ENCODE measurements at regions not wholly inside any gene's neighbourhood (a gene's known extent, or its start where the extent isn't known, plus 50 kb on each side); places are given as distances from the start of the nearest gene placed in this dataset.

GRCh38 chr13:106061781-106062180, 473.7 kb downstream of the EFNB2 start:
- 41 to 43% methylated on average over 10 to 11 of the region's 11 CpGs for WGBS, 2 experiments (ENCODE audit: low coverage in 1 of 2, low lambda C conversion rate in 2 of 2, missing lambda C conversion rate in 2 of 2)
- Histone ChIP-seq H3K9me2 (ENCODE audit: insufficient read depth) (no peaks in the 10 kb centered on the region), H3K4me2 (ENCODE audit: unreplicated experiment) (no peak overlapping the region), H3K4me3 (no peak overlapping the region), H3K36me3 (ENCODE audit: low read depth) (no peaks in the 10 kb centered on the region), H3K27ac (no peak overlapping the region), H3K4me1 (ENCODE audit: insufficient read depth) (no peaks in the 10 kb centered on the region), H3K79me2 (ENCODE audit: insufficient read depth) (no peaks in the 10 kb centered on the region), H2AFZ (no peak overlapping the region), H4K20me1 (ENCODE audit: insufficient read depth) (no peaks in the 10 kb centered on the region), H3K27me3 (replicated peaks; ENCODE audit: insufficient read depth) (peaks cover 4% of the 10 kb centered on the region; the same call in 1 of the 2 replicates), H3K9me3 (ENCODE audit: low read depth) (no peaks in the 10 kb centered on the region), H3F3A (ENCODE audit: insufficient read depth) (no peaks in the 10 kb centered on the region), H3K9ac (no peak overlapping the region)
- no peak for TF ChIP-seq EZH2 (IDR thresholded peaks at IDR 0.05; ENCODE audit: insufficient read depth, poor library complexity, severe bottlenecking)
- no peak for TF ChIP-seq EZH2phosphoT487 (IDR thresholded peaks at IDR 0.05; ENCODE audit: insufficient read depth, low read depth)
- in situ Hi-C loops (cut with MboI), result no loop called here
- no peak for DNase-seq

- Histone ChIP-seq H3K9me2 (ENCODE audit: insufficient read depth) (no peaks in the 10 kb centered on the region), H3K4me1 (ENCODE audit: insufficient read depth) (no peaks in the 10 kb centered on the region), H3K36me3 (ENCODE audit: low read depth) (no peaks in the 10 kb centered on the region), H3K4me2 (ENCODE audit: unreplicated experiment) (no peak overlapping the region), H2AFZ (no peak overlapping the region), H3K79me2 (ENCODE audit: insufficient read depth) (no peaks in the 10 kb centered on the region), H3K27me3 (replicated peaks; ENCODE audit: insufficient read depth) (peaks cover 7% of the 10 kb centered on the region; the same call in 1 of the 2 replicates), H3F3A (ENCODE audit: insufficient read depth) (no peaks in the 10 kb centered on the region), H3K9me3 (ENCODE audit: low read depth) (no peaks in the 10 kb centered on the region), H3K27ac (no peak overlapping the region), H3K4me3 (no peak overlapping the region), H3K9ac (no peak overlapping the region), H4K20me1 (ENCODE audit: insufficient read depth) (no peaks in the 10 kb centered on the region)
- WGBS, 2 experiments (ENCODE audit: low coverage in 1 of 2, low lambda C conversion rate in 2 of 2, missing lambda C conversion rate in 2 of 2), result 14 to 28% methylated on average over 2 of the region's 2 CpGs
- in situ Hi-C loops (cut with MboI), result no loop called here
- TF ChIP-seq EZH2phosphoT487 (IDR thresholded peaks at IDR 0.05; ENCODE audit: insufficient read depth, low read depth), result no peak
- no peak for TF ChIP-seq EZH2 (IDR thresholded peaks at IDR 0.05; ENCODE audit: insufficient read depth, poor library complexity, severe bottlenecking)
- no peak for DNase-seq
Observed at GRCh38 chr13:106056851-106057250, 478.6 kb downstream of the EFNB2 start.

GRCh38 chr13:106052200-106052767, 483.2 kb downstream of the EFNB2 start:
- no peaks in the 10 kb centered on the region for H4K20me1 ChIP-seq (ENCODE audit: insufficient read depth)
- DNase-seq, result no peak
- H3K4me3 ChIP-seq, result no peak overlapping the region
- H2AFZ ChIP-seq, result no peak overlapping the region
- 9 to 11% methylated on average over 8 of the region's 8 CpGs for WGBS, 2 experiments (ENCODE audit: low coverage in 1 of 2, low lambda C conversion rate in 2 of 2, missing lambda C conversion rate in 2 of 2)
- H3K4me1 ChIP-seq (ENCODE audit: insufficient read depth), result no peaks in the 10 kb centered on the region
- H3K79me2 ChIP-seq (ENCODE audit: insufficient read depth), result no peaks in the 10 kb centered on the region
- H3K9ac ChIP-seq, result no peak overlapping the region
- peaks cover 7% of the 10 kb centered on the region; the same call in 1 of the 2 replicates for H3K27me3 ChIP-seq (replicated peaks; ENCODE audit: insufficient read depth)
- in situ Hi-C loops (cut with MboI), result no loop called here
- no peaks in the 10 kb centered on the region for H3F3A ChIP-seq (ENCODE audit: insufficient read depth)
- no peak overlapping the region for H3K27ac ChIP-seq
- H3K4me2 ChIP-seq (ENCODE audit: unreplicated experiment), result no peak overlapping the region
- no peaks in the 10 kb centered on the region for H3K9me3 ChIP-seq (ENCODE audit: low read depth)
- H3K36me3 ChIP-seq (ENCODE audit: low read depth), result no peaks in the 10 kb centered on the region
- no peaks in the 10 kb centered on the region for H3K9me2 ChIP-seq (ENCODE audit: insufficient read depth)
- no peak for TF ChIP-seq EZH2phosphoT487 (IDR thresholded peaks at IDR 0.05; ENCODE audit: insufficient read depth, low read depth)
- TF ChIP-seq EZH2 (IDR thresholded peaks at IDR 0.05; ENCODE audit: insufficient read depth, poor library complexity, severe bottlenecking), result no peak

- Histone ChIP-seq H3K4me3 (no peak overlapping the region), H3K79me2 (ENCODE audit: insufficient read depth) (no peaks in the 10 kb centered on the region), H3K9me2 (ENCODE audit: insufficient read depth) (no peaks in the 10 kb centered on the region), H3K9me3 (ENCODE audit: low read depth) (no peaks in the 10 kb centered on the region), H3F3A (ENCODE audit: insufficient read depth) (no peaks in the 10 kb centered on the region), H2AFZ (no peak overlapping the region), H3K27ac (no peak overlapping the region), H3K27me3 (replicated peaks; ENCODE audit: insufficient read depth) (no peaks in the 10 kb centered on the region), H3K36me3 (ENCODE audit: low read depth) (no peaks in the 10 kb centered on the region), H3K4me1 (ENCODE audit: insufficient read depth) (no peaks in the 10 kb centered on the region), H3K4me2 (ENCODE audit: unreplicated experiment) (no peak overlapping the region), H4K20me1 (ENCODE audit: insufficient read depth) (no peaks in the 10 kb centered on the region), H3K9ac (no peak overlapping the region)
- in situ Hi-C loops (cut with MboI), result no loop called here
- TF ChIP-seq EZH2 (IDR thresholded peaks at IDR 0.05; ENCODE audit: insufficient read depth, poor library complexity, severe bottlenecking) (no peak), EZH2phosphoT487 (IDR thresholded peaks at IDR 0.05; ENCODE audit: insufficient read depth, low read depth) (no peak)
- 40 to 46% methylated on average over 5 of the region's 5 CpGs for WGBS, 2 experiments (ENCODE audit: low coverage in 1 of 2, low lambda C conversion rate in 2 of 2, missing lambda C conversion rate in 2 of 2)
- DNase-seq, result no peak
Observed at GRCh38 chr13:106049171-106049570, 486.3 kb downstream of the EFNB2 start.

- Histone ChIP-seq H3K79me2 (ENCODE audit: insufficient read depth) (no peaks in the 10 kb centered on the region), H3K4me2 (ENCODE audit: unreplicated experiment) (no peak overlapping the region), H2AFZ (no peak overlapping the region), H3K9me2 (ENCODE audit: insufficient read depth) (no peaks in the 10 kb centered on the region), H3K36me3 (ENCODE audit: low read depth) (no peaks in the 10 kb centered on the region), H3K4me3 (no peak overlapping the region), H3K27ac (no peak overlapping the region), H3K9ac (no peak overlapping the region), H4K20me1 (ENCODE audit: insufficient read depth) (no peaks in the 10 kb centered on the region), H3K27me3 (replicated peaks; ENCODE audit: insufficient read depth) (no peaks in the 10 kb centered on the region), H3K9me3 (ENCODE audit: low read depth) (no peaks in the 10 kb centered on the region), H3F3A (ENCODE audit: insufficient read depth) (no peaks in the 10 kb centered on the region), H3K4me1 (ENCODE audit: insufficient read depth) (no peaks in the 10 kb centered on the region)
- no peak for DNase-seq
- WGBS, 2 experiments (ENCODE audit: low coverage in 1 of 2, low lambda C conversion rate in 2 of 2, missing lambda C conversion rate in 2 of 2), result 46 to 47% methylated on average over 4 of the region's 4 CpGs
- TF ChIP-seq EZH2 (IDR thresholded peaks at IDR 0.05; ENCODE audit: insufficient read depth, poor library complexity, severe bottlenecking) (no peak), EZH2phosphoT487 (IDR thresholded peaks at IDR 0.05; ENCODE audit: insufficient read depth, low read depth) (no peak)
- in situ Hi-C loops (cut with MboI), result no loop called here
Observed at GRCh38 chr13:106048386-106048785, 487.1 kb downstream of the EFNB2 start.
